ENCODE measurements at regions not wholly inside any gene's neighbourhood (a gene's known extent, or its start where the extent isn't known, plus 50 kb on each side); places are given as distances from the start of the nearest gene placed in this dataset.

GRCh38 chr2:150276737-150277136 is 210.7 kb downstream of the RND3 start:
- Histone ChIP-seq H3K36me3 (ENCODE audit: control insufficient read depth, insufficient read depth, low read length) (no peaks in the 10 kb centered on the region), H3K4me3 (ENCODE audit: insufficient read depth, low read depth, low read length) (no peak overlapping the region), H3K9me3 (ENCODE audit: control insufficient read depth, low read length) (peaks cover 7% of the 10 kb centered on the region), H3K27ac (ENCODE audit: insufficient read depth, low read depth, low read length, poor library complexity, severe bottlenecking) (no peak overlapping the region), H3K4me1 (ENCODE audit: control insufficient read depth, insufficient read depth, low read length) (no peaks in the 10 kb centered on the region), H3K27me3 (ENCODE audit: control insufficient read depth, insufficient read depth, low read length, poor library complexity, severe bottlenecking) (no peaks in the 10 kb centered on the region)
- WGBS, 2 experiments = 94% methylated on average over 1 of the region's 1 CpG

- H3K27ac ChIP-seq (ENCODE audit: insufficient read depth, low read depth, low read length, poor library complexity, severe bottlenecking) = no peak overlapping the region
- no peaks in the 10 kb centered on the region for H3K27me3 ChIP-seq (ENCODE audit: control insufficient read depth, insufficient read depth, low read length, poor library complexity, severe bottlenecking)
- H3K36me3 ChIP-seq (ENCODE audit: control insufficient read depth, insufficient read depth, low read length) = no peaks in the 10 kb centered on the region
- H3K4me3 ChIP-seq (ENCODE audit: insufficient read depth, low read depth, low read length) = no peak overlapping the region
- 58 to 59% methylated on average over 3 of the region's 3 CpGs for WGBS, 2 experiments
- no peaks in the 10 kb centered on the region for H3K4me1 ChIP-seq (ENCODE audit: control insufficient read depth, insufficient read depth, low read length)
- H3K9me3 ChIP-seq (ENCODE audit: control insufficient read depth, low read length) = peaks cover 7% of the 10 kb centered on the region
Observed at GRCh38 chr2:150274108-150274507, 213.4 kb downstream of the RND3 start.

GRCh38 chr2:150271952-150272802 is 215.3 kb downstream of the RND3 start:
- Histone ChIP-seq H3K27me3 (ENCODE audit: control insufficient read depth, insufficient read depth, low read length, poor library complexity, severe bottlenecking) (no peaks in the 10 kb centered on the region), H3K4me1 (ENCODE audit: control insufficient read depth, insufficient read depth, low read length) (no peaks in the 10 kb centered on the region), H3K36me3 (ENCODE audit: control insufficient read depth, insufficient read depth, low read length) (no peaks in the 10 kb centered on the region), H3K9me3 (ENCODE audit: control insufficient read depth, low read length) (no peaks in the 10 kb centered on the region), H3K27ac (ENCODE audit: insufficient read depth, low read depth, low read length, poor library complexity, severe bottlenecking) (no peak overlapping the region), H3K4me3 (ENCODE audit: insufficient read depth, low read depth, low read length) (no peak overlapping the region)

- Histone ChIP-seq H3K9me3 (ENCODE audit: control insufficient read depth, low read length) (no peaks in the 10 kb centered on the region), H3K4me3 (ENCODE audit: insufficient read depth, low read depth, low read length) (no peak overlapping the region), H3K27ac (ENCODE audit: insufficient read depth, low read depth, low read length, poor library complexity, severe bottlenecking) (no peak overlapping the region), H3K27me3 (ENCODE audit: control insufficient read depth, insufficient read depth, low read length, poor library complexity, severe bottlenecking) (no peaks in the 10 kb centered on the region), H3K4me1 (ENCODE audit: control insufficient read depth, insufficient read depth, low read length) (no peaks in the 10 kb centered on the region), H3K36me3 (ENCODE audit: control insufficient read depth, insufficient read depth, low read length) (no peaks in the 10 kb centered on the region)
- WGBS, 2 experiments = 63 to 80% methylated on average over 2 to 3 of the region's 3 CpGs
Observed at GRCh38 chr2:150267651-150268415, 219.6 kb downstream of the RND3 start.

GRCh38 chr2:150266931-150267330 is 220.5 kb downstream of the RND3 start:
- Histone ChIP-seq H3K9me3 (ENCODE audit: control insufficient read depth, low read length) (no peaks in the 10 kb centered on the region), H3K36me3 (ENCODE audit: control insufficient read depth, insufficient read depth, low read length) (no peaks in the 10 kb centered on the region), H3K4me3 (ENCODE audit: insufficient read depth, low read depth, low read length) (no peak overlapping the region), H3K4me1 (ENCODE audit: control insufficient read depth, insufficient read depth, low read length) (no peaks in the 10 kb centered on the region), H3K27ac (ENCODE audit: insufficient read depth, low read depth, low read length, poor library complexity, severe bottlenecking) (no peak overlapping the region), H3K27me3 (ENCODE audit: control insufficient read depth, insufficient read depth, low read length, poor library complexity, severe bottlenecking) (no peaks in the 10 kb centered on the region)
- no CpG with 5 or more reads among the region's 2 CpGs for WGBS, 2 experiments

GRCh38 chr2:150264442-150264841 is 223.0 kb downstream of the RND3 start:
- no peak overlapping the region for H3K4me3 ChIP-seq (ENCODE audit: insufficient read depth, low read depth, low read length)
- no peaks in the 10 kb centered on the region for H3K9me3 ChIP-seq (ENCODE audit: control insufficient read depth, low read length)
- H3K36me3 ChIP-seq (ENCODE audit: control insufficient read depth, insufficient read depth, low read length) = no peaks in the 10 kb centered on the region
- 100% methylated on average over 2 of the region's 2 CpGs; no CpG with 5 or more reads in 1 of the 2 experiments for WGBS, 2 experiments
- H3K4me1 ChIP-seq (ENCODE audit: control insufficient read depth, insufficient read depth, low read length) = no peaks in the 10 kb centered on the region
- no peaks in the 10 kb centered on the region for H3K27me3 ChIP-seq (ENCODE audit: control insufficient read depth, insufficient read depth, low read length, poor library complexity, severe bottlenecking)
- no peak overlapping the region for H3K27ac ChIP-seq (ENCODE audit: insufficient read depth, low read depth, low read length, poor library complexity, severe bottlenecking)

GRCh38 chr2:150261691-150262090 is 225.8 kb downstream of the RND3 start:
- Histone ChIP-seq H3K27ac (ENCODE audit: insufficient read depth, low read depth, low read length, poor library complexity, severe bottlenecking) (no peak overlapping the region), H3K4me3 (ENCODE audit: insufficient read depth, low read depth, low read length) (no peak overlapping the region), H3K27me3 (ENCODE audit: control insufficient read depth, insufficient read depth, low read length, poor library complexity, severe bottlenecking) (no peaks in the 10 kb centered on the region), H3K4me1 (ENCODE audit: control insufficient read depth, insufficient read depth, low read length) (no peaks in the 10 kb centered on the region), H3K36me3 (ENCODE audit: control insufficient read depth, insufficient read depth, low read length) (no peaks in the 10 kb centered on the region), H3K9me3 (ENCODE audit: control insufficient read depth, low read length) (no peaks in the 10 kb centered on the region)
- 93 to 100% methylated on average over 2 of the region's 2 CpGs for WGBS, 2 experiments

- Histone ChIP-seq H3K27ac (ENCODE audit: insufficient read depth, low read depth, low read length, poor library complexity, severe bottlenecking) (no peak overlapping the region), H3K36me3 (ENCODE audit: control insufficient read depth, insufficient read depth, low read length) (no peaks in the 10 kb centered on the region), H3K4me3 (ENCODE audit: insufficient read depth, low read depth, low read length) (no peak overlapping the region), H3K9me3 (ENCODE audit: control insufficient read depth, low read length) (no peaks in the 10 kb centered on the region), H3K4me1 (ENCODE audit: control insufficient read depth, insufficient read depth, low read length) (no peaks in the 10 kb centered on the region), H3K27me3 (ENCODE audit: control insufficient read depth, insufficient read depth, low read length, poor library complexity, severe bottlenecking) (no peaks in the 10 kb centered on the region)
- WGBS, 2 experiments = 93 to 97% methylated on average over 1 of the region's 1 CpG
Observed at GRCh38 chr2:150260636-150261035, 226.8 kb downstream of the RND3 start.

- Histone ChIP-seq H3K4me1 (ENCODE audit: control insufficient read depth, insufficient read depth, low read length) (no peaks in the 10 kb centered on the region), H3K27me3 (ENCODE audit: control insufficient read depth, insufficient read depth, low read length, poor library complexity, severe bottlenecking) (no peaks in the 10 kb centered on the region), H3K9me3 (ENCODE audit: control insufficient read depth, low read length) (no peaks in the 10 kb centered on the region), H3K27ac (ENCODE audit: insufficient read depth, low read depth, low read length, poor library complexity, severe bottlenecking) (no peak overlapping the region), H3K4me3 (ENCODE audit: insufficient read depth, low read depth, low read length) (no peak overlapping the region), H3K36me3 (ENCODE audit: control insufficient read depth, insufficient read depth, low read length) (no peaks in the 10 kb centered on the region)
- WGBS, 2 experiments = 64% methylated on average over 1 of the region's 1 CpG; no CpG with 5 or more reads in 1 of the 2 experiments
Observed at GRCh38 chr2:150259746-150260145, 227.7 kb downstream of the RND3 start.

- Histone ChIP-seq H3K4me1 (ENCODE audit: control insufficient read depth, insufficient read depth, low read length) (no peaks in the 10 kb centered on the region), H3K27me3 (ENCODE audit: control insufficient read depth, insufficient read depth, low read length, poor library complexity, severe bottlenecking) (no peaks in the 10 kb centered on the region), H3K27ac (ENCODE audit: insufficient read depth, low read depth, low read length, poor library complexity, severe bottlenecking) (no peak overlapping the region), H3K36me3 (ENCODE audit: control insufficient read depth, insufficient read depth, low read length) (no peaks in the 10 kb centered on the region), H3K4me3 (ENCODE audit: insufficient read depth, low read depth, low read length) (no peak overlapping the region), H3K9me3 (ENCODE audit: control insufficient read depth, low read length) (no peaks in the 10 kb centered on the region)
- 96 to 98% methylated on average over 6 to 8 of the region's 8 CpGs for WGBS, 2 experiments
Observed at GRCh38 chr2:150258781-150259307, 228.6 kb downstream of the RND3 start.

All from ectodermal cell (in vitro differentiated cells).